Bronchial epithelial cell (primary cell): ENCODE measurements at regions not wholly inside any gene's neighbourhood (a gene's known extent, or its start where the extent isn't known, plus 50 kb on each side); places are given as distances from the start of the nearest gene placed in this dataset.
A peak's percentile ranks its signal among the peaks of the same experiment; 100 is the strongest.

Experiments used
- DNase-seq: peaks from one replicate; pipeline ENCODE4 v3.0.0-alpha.2; 2010; ENCODE audit warnings: low read depth
- FAIRE-seq: peaks from 2 replicates; lab custom pipeline; 2011; peaks lifted over from hg19 to GRCh38; lab: Jason Lieb, UNC
- H3K27me3 ChIP-seq: 2 replicates; pipeline ENCODE4 v1.5.1; 2011; ENCODE audit warnings: low read length; ENCODE audit not compliant: control insufficient read depth, insufficient read depth
- H3K36me3 ChIP-seq: 2 replicates; pipeline ENCODE4 v1.5.1; 2011; ENCODE audit warnings: low read length; ENCODE audit not compliant: control insufficient read depth, insufficient read depth
- H3K4me3 ChIP-seq: 2 replicates; pipeline ENCODE4 v1.5.1; 2011; ENCODE audit warnings: mild to moderate bottlenecking, low read depth, low read length, control low read depth
- TF ChIP-seq, protein P1 (sequence below): IDR thresholded peaks from 2 replicates; pipeline ENCODE4 v1.5.1; 2011; ENCODE audit warnings: mild to moderate bottlenecking, moderate library complexity, low read length, control low read depth, inconsistent platforms; ENCODE audit not compliant: insufficient read depth, severe bottlenecking

GRCh38 chr9:93893899-93894690 is 61.1 kb downstream of the BARX1 start:
- DNase-seq (no peak), FAIRE-seq (no peak)
- Histone ChIP-seq H3K27me3 (no peaks in the 10 kb centered on the region), H3K36me3 (no peaks in the 10 kb centered on the region), H3K4me3 (no peak overlapping the region)
- TF ChIP-seq, protein P1, sequence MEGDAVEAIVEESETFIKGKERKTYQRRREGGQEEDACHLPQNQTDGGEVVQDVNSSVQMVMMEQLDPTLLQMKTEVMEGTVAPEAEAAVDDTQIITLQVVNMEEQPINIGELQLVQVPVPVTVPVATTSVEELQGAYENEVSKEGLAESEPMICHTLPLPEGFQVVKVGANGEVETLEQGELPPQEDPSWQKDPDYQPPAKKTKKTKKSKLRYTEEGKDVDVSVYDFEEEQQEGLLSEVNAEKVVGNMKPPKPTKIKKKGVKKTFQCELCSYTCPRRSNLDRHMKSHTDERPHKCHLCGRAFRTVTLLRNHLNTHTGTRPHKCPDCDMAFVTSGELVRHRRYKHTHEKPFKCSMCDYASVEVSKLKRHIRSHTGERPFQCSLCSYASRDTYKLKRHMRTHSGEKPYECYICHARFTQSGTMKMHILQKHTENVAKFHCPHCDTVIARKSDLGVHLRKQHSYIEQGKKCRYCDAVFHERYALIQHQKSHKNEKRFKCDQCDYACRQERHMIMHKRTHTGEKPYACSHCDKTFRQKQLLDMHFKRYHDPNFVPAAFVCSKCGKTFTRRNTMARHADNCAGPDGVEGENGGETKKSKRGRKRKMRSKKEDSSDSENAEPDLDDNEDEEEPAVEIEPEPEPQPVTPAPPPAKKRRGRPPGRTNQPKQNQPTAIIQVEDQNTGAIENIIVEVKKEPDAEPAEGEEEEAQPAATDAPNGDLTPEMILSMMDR, result no peak

DNA sequence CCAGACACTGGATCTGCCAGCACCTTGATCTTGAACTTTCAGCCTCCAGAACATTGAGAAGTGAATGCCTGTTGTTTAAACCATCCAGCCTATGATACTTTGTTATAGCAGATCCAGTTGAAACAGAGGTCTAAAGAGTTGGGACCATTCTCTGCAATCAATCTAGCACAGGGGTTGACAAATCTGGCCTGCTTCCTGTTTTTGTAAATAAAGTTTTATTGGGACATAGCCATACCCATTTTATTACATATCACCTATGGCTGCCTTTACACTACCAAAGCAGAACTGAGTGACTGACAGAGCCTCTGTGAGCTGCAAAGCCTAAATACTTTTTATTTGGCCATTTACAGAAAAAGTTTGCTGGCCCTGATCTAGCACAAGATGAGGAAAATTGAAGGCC is 62.0 kb downstream of the BARX1 start:
- no peak for FAIRE-seq
- H3K36me3 ChIP-seq, result no peaks in the 10 kb centered on the region
- no peak overlapping the region for H3K4me3 ChIP-seq
- DNase-seq, result no peak
- TF ChIP-seq, protein P1, result no peak
- H3K27me3 ChIP-seq, result no peaks in the 10 kb centered on the region

- Histone ChIP-seq H3K27me3 (no peaks in the 10 kb centered on the region), H3K36me3 (no peaks in the 10 kb centered on the region), H3K4me3 (no peak overlapping the region)
- DNase-seq (no peak), FAIRE-seq (no peak)
- TF ChIP-seq, protein P1, result no peak
Observed at GRCh38 chr9:93892748-93893147, 62.4 kb downstream of the BARX1 start.

- TF ChIP-seq, protein P1, result no peak
- Histone ChIP-seq H3K4me3 (no peak overlapping the region), H3K27me3 (no peaks in the 10 kb centered on the region), H3K36me3 (no peaks in the 10 kb centered on the region)
- DNase-seq, result no peak
- FAIRE-seq, result peak; percentile 70
Observed at GRCh38 chr9:93891549-93892310, 63.4 kb downstream of the BARX1 start.

GRCh38 chr9:93891050-93891449 is 64.1 kb downstream of the BARX1 start:
- TF ChIP-seq, protein P1, result no peak
- DNase-seq, result no peak
- no peaks in the 10 kb centered on the region for H3K36me3 ChIP-seq
- FAIRE-seq, result peak; percentile 81
- H3K27me3 ChIP-seq, result no peaks in the 10 kb centered on the region
- H3K4me3 ChIP-seq, result no peak overlapping the region
